Esophagus squamous epithelium (tissue), 4 donors: ENCODE measurements at regions not wholly inside any gene's neighbourhood (a gene's known extent, or its start where the extent isn't known, plus 50 kb on each side); places are given as distances from the start of the nearest gene placed in this dataset.

Experiments used
- POLR2A ChIP-seq, 4 donors: fragments of 450-650 bp; IDR thresholded peaks; one replicate each; pipeline ENCODE4 v1.6.1; 2017; ENCODE audit warnings: antibody characterized with exemption in 4 of 4, mild to moderate bottlenecking in 4 of 4, moderate library complexity in 3 of 4
- TF ChIP-seq, protein P1 (sequence below), 6 experiments: fragments of 450-650 bp in 4 of 6; fragments of 200-600 bp in 2 of 6; sonication (generic) in 2 of 6; IDR thresholded peaks; one replicate each; pipeline ENCODE4 v1.5.1; 2016 to 2019; ENCODE audit warnings: antibody characterized with exemption in 6 of 6, mild to moderate bottlenecking in 4 of 6, moderate library complexity in 4 of 6

DNA sequence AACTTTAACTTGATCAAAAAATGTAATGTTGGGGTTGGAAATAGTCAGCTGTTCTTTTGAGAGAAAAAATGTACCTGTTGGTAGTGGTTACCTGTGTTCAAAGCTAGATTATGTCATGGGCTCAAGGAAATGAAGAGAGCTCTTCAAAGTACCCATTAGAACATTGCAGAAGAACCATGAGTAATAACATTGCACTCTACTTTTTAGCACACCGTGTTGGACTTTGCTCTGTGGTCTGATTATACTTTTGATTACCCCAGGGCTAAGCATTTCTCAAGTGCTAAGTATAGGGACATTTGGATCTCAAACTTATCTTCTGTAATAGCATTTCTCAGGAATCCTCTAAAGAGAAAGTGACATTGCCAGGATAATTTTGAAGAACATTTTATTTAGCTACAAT lies 1122.8 kb upstream of the CELF4 start:
- TF ChIP-seq, protein P1, sequence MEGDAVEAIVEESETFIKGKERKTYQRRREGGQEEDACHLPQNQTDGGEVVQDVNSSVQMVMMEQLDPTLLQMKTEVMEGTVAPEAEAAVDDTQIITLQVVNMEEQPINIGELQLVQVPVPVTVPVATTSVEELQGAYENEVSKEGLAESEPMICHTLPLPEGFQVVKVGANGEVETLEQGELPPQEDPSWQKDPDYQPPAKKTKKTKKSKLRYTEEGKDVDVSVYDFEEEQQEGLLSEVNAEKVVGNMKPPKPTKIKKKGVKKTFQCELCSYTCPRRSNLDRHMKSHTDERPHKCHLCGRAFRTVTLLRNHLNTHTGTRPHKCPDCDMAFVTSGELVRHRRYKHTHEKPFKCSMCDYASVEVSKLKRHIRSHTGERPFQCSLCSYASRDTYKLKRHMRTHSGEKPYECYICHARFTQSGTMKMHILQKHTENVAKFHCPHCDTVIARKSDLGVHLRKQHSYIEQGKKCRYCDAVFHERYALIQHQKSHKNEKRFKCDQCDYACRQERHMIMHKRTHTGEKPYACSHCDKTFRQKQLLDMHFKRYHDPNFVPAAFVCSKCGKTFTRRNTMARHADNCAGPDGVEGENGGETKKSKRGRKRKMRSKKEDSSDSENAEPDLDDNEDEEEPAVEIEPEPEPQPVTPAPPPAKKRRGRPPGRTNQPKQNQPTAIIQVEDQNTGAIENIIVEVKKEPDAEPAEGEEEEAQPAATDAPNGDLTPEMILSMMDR (IDR thresholded peaks at IDR 0.05), result no peak
- TF ChIP-seq POLR2A (IDR thresholded peaks at IDR 0.05), result no peak
